ENCODE measurements at regions not wholly inside any gene's neighbourhood (a gene's known extent, or its start where the extent isn't known, plus 50 kb on each side); places are given as distances from the start of the nearest gene placed in this dataset.

DNA sequence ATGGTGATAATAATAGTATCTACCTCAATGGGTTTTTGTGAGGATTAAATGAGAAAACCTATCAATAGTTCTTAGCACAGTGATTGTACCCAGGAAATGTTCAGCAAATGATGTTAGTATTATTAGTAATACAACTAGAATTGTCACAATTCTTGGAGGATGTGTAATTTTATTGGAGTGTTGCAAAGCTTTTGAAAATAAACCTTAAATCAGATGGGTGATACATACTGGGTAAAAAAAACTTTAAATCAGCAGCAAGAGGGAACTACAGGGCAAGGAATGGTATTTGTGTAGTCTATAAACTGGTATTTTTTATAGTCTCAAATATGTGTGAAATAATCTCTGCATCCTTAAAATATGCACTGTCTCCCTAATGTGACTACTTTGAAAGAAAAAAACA is 371.6 kb downstream of the PIK3R1 start:
- DNase-seq (ENCODE audit: low spot score), result no peak

DNA sequence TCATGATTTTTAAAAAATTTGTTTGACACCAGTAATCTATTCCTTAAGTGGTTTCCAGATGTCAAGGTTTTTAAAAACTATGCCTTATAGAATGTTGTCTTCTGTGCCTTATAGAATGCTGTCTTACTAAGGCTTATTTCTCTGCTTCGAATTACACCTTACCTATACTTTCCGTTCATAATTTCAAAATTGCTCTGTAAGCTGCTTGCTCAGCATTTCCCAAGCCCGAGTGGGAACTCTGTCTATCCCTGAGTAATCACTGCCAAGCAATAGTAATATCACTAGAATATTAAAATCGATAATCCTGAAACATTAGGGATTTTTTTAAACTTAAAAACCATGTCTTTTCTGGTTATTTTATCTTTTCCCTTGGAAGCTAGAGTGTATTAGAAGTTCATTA is 376.3 kb downstream of the PIK3R1 start:
- DNase-seq (ENCODE audit: low spot score), result no peak

DNA sequence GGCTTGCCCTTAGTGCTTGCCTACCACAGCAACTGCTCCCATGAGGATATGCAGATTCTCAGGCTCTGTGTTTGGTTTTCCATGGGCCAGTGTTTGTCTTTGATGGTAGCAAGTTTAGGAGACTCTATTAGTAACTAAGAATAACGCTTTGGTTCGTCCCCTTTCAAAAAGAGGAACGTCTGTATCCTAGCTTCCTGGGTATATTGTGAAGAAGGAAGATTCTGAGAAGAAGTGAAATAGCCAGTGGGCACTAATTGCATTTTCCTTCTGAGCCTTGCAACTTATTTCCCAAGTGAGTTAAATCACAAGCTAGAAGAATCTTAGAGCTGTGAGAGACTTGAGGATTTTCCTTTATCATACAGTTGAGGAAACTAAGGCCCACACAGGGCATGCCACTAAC is 376.8 kb downstream of the PIK3R1 start:
- peak; percentile 38 for DNase-seq (ENCODE audit: low spot score)

DNA sequence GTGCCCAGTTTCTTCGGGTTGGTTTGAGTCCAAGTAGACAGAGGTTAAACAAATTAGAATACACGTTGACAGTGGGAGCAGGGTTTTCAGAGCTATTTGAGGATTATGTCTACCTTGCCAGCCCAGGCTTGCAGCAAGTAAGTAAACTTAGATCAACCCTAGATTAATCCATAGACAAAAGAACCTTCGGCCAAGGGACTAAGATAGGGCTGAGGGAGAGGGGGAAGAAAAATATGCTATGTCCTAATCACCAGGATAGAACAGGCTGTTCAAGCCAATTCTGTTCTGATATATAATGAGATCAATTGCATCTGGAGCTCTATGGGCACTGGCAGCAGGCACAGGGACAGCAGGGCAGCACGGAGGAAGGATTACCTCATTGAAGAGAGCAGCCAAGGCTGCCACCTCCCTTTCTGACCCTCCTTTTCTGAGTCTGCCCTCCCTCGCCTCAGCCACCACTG is 377.7 kb downstream of the PIK3R1 start:
- DNase-seq (ENCODE audit: low spot score), result peak; percentile 76

DNA sequence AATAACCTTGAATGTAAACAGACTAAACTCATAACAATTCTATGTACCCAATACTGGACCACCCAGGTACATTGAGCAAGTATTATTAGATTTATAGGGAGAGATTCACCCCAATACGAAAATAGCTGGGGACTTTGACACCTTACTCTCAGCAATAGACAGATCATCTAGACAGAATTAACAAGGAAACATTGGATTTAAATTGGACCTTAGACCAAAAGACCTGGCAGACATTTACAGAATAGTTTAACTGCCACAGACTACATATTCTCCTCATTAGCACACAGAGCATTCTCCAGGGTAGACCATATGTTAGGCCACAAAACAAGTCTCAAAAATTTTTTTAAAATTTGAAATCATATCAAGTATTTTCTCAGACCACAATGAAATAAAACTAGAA is 397.4 kb downstream of the PIK3R1 start:
- DNase-seq (ENCODE audit: low spot score), result no peak

DNA sequence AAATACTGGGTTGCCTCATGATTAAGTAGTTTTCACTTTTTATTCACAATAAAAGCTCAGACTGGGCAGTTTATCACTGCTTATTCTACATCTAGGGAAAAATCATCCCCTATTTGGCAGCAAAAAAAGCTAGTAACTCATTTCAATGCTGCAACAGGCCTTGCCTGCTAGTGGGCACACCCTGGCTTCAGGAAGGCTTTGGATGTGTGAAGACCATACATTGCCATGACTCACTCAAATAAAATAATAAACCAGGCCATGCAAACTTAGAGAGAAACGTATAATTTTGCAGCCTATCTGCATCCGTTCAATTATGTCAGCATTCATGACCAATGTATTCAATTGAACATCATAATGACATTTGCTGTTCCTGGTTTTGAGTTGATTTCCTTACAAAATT is 402.9 kb downstream of the PIK3R1 start:
- DNase-seq (ENCODE audit: low spot score), result no peak

DNA sequence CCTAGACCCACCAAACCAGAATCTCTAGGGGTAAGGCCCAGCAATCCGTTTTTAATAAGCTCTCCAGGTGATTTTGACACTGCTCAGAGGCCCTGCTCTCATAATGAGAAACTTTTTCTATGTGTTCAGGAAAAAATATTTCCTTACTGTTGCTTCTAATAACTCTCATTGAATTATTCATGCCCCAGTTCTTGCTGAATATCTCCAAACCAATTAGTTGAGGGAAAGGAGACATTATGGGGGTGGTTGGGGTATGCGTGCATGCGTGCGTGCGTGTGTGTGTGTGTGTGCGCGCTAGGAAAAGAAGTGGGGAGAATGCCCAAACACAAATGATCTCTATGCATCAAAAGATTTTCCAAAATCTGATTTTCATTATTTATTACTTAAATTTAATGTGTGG is 411.4 kb downstream of the PIK3R1 start:
- DNase-seq (ENCODE audit: low spot score), result no peak

DNA sequence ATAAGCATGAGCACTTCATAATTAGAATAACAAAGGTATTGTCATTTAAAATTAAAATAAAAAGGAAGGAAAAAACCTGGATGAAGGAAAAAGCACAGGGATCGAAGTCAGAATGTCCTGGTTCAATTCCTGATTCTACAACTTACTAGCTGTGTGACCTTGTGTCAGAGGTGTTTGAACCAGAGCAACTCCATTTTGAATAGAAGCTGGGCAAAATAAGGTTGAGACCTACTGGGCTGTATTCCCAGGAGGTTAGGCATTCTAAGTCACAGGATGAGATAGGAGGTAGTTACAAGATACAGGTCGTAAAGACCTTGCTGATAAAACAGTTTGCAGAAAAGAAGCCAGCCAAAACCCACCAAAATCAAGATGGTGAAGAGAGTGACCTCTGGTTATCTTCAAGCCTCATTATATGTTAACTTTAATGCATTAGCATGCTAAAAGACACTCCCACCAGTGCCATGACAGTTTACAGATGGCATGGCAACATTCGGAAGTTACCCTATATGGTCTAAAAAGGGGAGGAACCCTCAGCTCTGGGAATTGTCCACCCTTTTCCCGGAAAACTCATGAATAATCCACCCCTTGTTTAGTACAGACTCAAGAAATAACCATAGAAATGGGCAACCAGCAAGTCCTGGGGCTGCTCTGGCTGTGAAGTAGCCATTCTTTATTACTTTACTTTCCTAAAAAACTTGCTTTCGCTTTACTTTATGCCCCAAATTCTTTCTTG is 412.7 kb downstream of the PIK3R1 start:
- DNase-seq (ENCODE audit: low spot score), result no peak

DNA sequence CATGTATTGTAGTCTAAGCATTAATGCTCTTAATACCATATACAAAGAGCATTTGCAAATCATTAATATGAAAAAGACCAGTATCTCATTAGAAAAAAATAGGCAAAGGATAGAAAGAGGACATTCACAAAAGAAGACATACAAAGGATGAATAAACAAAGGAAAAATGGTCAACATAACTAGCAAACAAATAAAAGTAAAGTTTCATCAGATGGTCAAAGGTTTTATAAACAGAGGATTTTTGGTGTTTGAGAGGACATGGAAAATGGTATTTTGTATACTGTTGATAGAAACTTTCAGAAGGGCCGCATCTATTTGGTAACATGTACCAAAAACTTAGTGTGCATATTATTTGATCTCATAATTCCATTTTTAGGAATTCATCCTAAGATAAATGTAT is 414.8 kb downstream of the PIK3R1 start:
- no peak for DNase-seq (ENCODE audit: low spot score)

DNA sequence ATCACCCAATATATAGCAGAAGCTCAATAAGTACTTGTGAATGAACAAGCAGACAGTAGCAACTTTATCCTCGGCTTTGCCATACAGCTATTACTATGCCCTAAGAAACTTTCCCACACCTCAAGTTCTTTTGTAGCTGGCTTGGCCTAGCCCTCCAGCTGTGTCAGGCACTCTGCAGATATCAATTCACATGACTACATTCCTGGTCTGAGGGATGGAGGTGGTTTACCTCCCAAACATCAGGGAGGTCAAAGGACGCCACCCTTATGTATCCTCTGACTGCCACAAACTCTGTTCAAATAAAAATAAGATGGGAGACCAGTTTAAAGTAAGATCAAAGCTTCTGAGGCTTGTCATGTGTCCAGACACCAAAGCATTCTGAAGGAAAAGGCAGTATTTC is 416.3 kb downstream of the PIK3R1 start:
- no peak for DNase-seq (ENCODE audit: low spot score)

DNA sequence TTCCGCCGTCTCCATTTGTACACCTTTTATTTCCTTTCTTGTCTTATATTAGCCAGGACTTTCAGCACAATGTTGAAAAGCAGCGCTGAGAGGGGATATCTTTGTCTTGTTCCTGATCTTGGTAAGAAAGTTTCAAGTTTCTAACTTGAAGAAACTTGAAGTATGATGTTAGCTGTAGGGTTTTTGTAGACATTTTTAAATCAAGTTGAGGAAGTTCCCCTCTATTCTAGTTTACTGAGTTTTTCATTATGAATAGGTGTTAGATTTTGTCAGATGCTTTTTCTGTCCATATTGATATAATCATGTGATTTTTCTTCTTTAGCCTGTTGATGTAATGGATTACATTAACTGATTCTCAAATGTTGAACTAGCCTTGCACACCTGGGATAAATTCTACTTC is 425.7 kb downstream of the PIK3R1 start:
- DNase-seq (ENCODE audit: low spot score), result no peak

DNA sequence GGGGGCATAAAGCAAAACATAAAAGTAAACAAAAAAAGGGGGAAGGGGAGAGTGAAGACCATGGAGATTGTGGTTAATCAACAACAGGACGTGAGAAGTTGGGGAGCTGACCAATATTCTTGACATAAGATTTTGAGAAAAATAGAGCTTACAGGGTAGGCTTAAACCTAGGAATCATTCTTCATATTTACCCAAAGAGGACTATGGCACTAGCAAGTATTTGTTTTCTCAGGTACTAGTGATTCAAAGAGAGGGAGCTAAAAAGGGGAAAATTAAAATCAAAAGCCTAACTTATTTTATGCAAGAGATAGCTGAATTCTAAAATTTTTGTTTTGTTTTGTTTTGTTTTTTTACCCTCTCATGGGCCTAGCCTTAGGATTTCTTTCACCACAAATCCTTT is 427.5 kb downstream of the PIK3R1 start:
- no peak for DNase-seq (ENCODE audit: low spot score)

DNA sequence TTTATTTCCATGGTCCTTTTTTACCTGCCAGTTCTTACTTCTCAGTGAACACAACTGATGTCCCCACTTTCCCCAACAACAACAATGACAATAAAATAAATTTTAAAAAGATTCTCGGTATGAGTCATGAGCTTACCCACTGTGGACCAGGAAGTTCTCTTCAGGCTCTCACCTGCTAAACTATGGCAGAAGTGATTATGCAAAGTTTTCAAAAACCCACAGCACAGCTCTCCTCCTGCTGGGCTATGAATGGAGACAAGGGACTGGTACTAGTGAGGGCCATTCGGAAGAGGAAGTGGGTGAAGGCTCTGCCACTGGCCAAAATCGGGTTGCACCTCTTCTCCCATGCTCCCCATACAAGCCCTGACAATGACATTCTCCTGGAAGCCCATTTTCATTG is 429.4 kb downstream of the PIK3R1 start:
- DNase-seq (ENCODE audit: low spot score), result no peak

DNA sequence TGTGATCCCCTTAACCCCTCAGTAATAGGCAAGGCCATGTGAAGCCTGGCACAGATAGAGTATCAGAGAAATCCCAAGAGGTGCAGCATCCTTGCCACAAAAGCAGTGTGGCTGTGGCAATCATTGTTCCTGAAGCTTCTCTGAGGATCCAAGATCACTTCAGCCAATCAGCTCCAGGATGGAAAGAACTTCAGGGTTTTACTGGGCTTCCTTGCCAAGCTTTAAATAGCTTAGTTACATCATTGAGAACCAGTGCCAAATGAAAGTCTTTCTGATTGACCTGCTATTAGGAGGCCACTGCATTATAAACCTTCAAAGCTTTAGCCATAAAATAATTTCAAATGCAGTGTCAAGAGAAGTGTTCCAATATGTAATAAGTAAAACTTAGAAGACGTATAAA is 430.6 kb downstream of the PIK3R1 start:
- no peak for DNase-seq (ENCODE audit: low spot score)

DNA sequence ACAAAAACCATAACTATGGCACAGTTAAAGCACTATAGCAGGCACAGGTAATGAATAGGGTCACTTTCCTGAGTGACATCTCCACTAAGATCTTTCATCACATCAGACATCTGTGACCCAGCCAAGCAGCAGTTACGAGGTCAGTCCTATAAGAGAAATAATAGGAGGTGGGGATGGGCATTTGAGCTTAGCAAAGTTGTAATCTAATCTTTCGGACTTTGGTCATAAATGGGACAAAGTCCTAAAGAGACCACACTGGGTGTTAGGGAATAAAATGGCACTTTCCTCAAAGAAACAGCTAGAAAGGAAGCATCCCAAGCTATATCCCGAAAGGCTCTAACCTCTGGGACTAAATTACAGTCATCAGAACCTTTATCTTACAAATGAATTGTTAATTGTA is 432.2 kb downstream of the PIK3R1 start:
- DNase-seq (ENCODE audit: low spot score), result no peak

DNA sequence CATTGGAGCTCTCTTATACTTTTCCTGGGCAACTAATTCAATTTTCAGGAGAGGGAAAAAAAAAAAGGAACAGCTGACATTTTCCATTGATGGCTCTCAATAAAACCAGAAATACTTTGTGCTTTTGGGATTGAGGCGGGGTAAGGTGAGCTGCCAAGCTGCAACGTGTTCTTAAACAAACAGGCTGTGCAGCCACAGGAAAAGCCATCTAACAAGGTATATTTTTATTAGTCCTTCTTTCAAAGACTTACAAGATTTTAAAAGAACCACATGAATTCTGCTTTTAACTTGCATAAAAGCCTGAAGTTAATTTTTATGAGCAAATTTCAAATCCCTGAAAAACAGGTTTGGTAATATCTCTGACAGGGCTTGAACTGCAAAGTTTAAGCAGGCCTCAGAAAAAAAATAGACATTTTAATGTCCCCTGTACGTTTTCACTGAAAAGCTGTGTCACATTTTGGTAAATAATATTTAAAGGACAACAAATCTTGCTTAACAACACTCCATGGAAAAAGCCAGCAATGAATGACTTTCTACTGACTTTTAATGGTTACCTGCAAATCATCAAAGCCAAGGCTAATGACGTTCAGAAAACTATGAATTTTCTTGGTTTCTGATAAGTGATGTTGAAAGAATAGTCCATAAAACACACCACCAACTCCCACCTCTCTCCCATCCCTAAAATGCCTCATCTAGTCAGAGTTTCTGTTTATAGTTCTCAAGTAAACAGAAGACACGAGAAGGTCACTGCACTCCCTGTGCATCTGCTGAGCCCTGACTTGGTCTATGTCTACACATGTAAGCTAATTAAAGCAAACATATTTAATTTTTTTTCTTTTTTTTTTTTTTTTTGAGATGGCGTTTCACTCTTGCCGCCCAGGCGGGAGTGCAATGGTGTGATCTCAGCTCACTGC is 433.6 kb downstream of the PIK3R1 start:
- DNase-seq (ENCODE audit: low spot score), result no peak

DNA sequence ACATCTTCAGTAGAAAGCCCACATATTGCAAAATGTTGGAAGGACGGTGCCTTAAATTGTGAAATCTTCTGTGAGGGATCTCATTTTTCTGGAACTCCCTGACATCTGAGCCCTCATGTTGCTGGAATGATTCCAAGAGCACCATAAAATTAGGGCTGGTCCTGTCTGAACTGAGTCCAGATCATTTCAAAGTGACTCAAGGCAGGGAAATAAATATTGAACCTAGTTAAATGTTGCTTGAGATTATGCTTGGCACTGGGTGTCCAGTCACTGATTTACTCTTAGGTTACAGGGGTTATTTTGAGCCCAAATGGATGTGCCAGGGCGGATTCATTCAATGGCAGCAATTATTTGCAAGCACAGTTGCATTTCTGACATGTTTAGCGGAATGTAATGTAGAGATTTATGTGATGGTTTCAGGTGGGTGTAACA is 437.0 kb downstream of the PIK3R1 start:
- no peak for DNase-seq (ENCODE audit: low spot score)

DNA sequence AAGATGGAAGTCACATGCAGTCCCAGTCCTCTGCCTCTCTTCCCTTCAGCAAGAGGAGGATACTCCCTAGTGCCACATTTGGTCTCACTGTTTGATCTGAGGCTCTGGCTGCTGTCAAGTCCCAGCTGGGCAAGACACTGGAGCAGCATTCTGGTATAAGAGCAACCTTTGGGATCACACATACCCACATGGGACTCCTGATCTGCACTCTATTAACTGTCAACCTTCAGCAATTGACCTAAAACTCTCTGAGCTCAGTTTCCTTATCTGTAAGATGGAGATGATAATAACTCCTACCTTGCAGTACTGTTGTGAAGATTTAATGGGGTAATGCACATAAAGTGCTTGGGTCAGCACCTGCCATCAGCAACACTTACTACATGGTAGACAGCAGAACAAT is 437.9 kb downstream of the PIK3R1 start:
- no peak for DNase-seq (ENCODE audit: low spot score)

DNA sequence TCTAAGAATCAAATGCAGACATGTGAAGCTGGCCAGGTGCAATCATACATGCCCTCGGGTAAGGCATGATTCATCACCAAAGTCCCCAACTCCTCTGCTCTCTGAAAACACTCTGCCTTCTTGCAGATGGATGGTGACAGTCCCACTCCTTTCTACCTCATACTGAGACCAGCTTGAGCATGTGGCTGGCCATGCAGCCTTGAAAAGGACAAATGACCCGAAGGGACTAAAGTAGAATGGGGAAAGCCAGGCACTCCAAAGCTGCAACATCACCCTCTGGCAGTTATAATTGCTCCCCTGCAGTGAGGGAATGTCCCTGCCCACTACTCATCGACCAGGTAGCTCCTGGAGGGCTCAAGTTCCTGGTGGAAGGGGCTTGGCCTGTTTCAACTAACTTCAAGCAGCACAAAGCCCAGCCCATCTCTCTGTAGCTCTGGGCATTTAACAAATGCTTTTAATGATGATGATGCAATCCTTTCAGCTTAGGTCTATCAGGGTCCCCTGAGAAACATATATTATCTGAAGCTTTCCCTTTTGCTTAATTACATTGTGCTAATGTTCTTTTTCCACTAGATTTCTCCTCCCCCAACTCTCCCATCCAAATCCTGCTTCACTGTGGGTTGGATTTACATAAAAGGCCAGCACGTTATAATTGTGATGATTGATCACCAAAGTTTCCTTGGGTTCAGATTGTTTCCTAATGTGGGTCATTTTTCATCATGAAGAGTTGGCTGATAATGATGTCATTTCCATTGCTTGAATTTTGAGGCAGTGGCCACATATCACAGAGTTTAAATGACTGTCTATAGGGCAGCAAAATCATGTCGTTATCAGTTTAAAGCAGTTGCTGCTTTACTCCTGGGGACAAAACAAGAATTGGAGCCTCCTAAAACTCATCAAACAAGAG is 436.5 kb upstream of the SLC30A5 start:
- DNase-seq (ENCODE audit: low spot score), result peak; percentile 34

DNA sequence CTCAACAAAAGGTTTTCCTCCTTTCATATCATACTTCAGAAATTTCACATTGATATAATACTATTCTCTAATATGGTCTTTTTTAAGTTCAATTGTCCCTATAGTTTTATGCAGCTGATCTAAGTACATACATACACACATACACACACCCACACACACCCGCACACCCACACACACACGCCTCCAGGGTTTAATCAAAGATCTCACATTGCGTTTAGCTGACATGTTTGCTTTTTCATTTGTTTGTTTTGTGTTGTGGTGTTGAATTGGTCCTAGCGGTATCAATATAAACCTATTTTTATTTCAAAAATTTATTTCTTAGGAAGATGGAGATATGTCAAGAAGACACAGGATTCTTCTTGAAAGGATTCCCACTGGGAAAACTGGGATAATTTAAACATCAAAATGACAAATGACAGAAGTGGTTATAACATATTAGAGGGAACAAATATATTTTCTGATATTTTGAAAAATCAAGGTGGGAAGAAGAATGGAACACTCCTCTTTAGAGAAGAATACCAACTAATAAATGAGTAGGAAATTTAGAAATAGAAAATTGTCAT is 434.9 kb upstream of the SLC30A5 start:
- no peak for DNase-seq (ENCODE audit: low spot score)

DNA sequence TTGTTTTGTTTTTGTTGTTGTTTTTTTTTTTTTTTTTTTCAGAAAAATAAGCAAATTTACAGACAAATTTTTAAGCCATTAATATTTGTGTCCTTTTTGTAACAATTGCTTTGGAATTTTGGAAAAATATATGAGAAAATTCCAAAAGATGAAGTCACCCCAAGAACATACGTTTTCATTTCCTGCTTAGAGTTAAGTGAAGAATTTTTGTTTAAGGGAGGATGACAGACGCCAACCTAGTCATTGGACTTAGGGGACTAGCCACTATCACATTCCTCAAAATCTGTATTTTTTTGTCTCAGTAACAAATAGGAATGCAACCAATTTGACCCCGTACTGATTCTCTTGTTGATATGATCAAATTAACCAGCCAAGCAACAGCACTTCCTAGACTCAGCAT is 433.9 kb upstream of the SLC30A5 start:
- no peak for DNase-seq (ENCODE audit: low spot score)

DNA sequence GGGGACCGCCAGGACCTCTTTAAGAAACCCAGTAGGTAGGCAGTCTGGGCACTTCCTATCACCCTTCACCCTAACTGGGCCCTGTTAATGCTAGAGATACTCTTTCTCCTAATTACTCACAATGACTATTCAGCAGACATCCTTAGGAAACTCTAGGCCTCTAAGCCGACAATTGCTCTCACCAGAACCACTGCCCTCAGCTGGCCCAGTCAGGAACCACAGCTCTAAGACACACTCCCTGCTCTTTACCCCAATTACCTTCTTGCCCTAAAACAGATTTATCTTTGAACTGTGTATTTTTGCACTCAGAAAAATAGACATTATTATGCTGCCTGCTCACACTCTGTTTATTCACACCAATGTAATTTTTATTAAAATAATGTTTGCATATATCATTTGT is 432.6 kb upstream of the SLC30A5 start:
- peak; percentile 51 for DNase-seq (ENCODE audit: low spot score)

Measured in D341Med (cell line).